ENCODE measurements at regions not wholly inside any gene's neighbourhood (a gene's known extent, or its start where the extent isn't known, plus 50 kb on each side); places are given as distances from the start of the nearest gene placed in this dataset.
"Not testable (repeated sequence)": the region's sequence is repeated elsewhere in the genome, so short reads cannot be mapped to it uniquely, and the experiment has no call there.

- no peaks in the 10 kb centered on the region for H3K36me3 ChIP-seq (ENCODE audit: control insufficient read depth in 2 of 2, insufficient read depth in 2 of 2, low read length in 1 of 2)
- no peak for DNase-seq (ENCODE audit: low read depth in 6 of 9, low spot score in 9 of 9)
- H3K27ac ChIP-seq (ENCODE audit: low read depth in 1 of 2, low read length in 1 of 2) = no peak overlapping the region
- H3K4me1 ChIP-seq (ENCODE audit: control insufficient read depth in 2 of 2, insufficient read depth in 2 of 2, low read length in 2 of 2) = no peaks in the 10 kb centered on the region
- H3K9me3 ChIP-seq (ENCODE audit: control insufficient read depth in 2 of 2, insufficient read depth in 1 of 2, low read length in 1 of 2) = peaks cover 0 to 6% of the 10 kb centered on the region in 2 donors
- H3K4me3 ChIP-seq (ENCODE audit: low read length in 2 of 2) = no peak overlapping the region
- 80% methylated on average over 4 of the region's 4 CpGs for WGBS
- no peaks in the 10 kb centered on the region for H3K27me3 ChIP-seq (ENCODE audit: control insufficient read depth in 2 of 2, insufficient read depth in 1 of 2, low read length in 1 of 2)
Measured at GRCh38 chr9:24293386-24293785, 252.3 kb downstream of the IZUMO3 start.

- no peak for DNase-seq (ENCODE audit: low read depth in 6 of 9, low spot score in 9 of 9)
- WGBS = 67% methylated on average over 3 of the region's 3 CpGs
Measured at GRCh38 chr9:24286761-24287160, 258.9 kb downstream of the IZUMO3 start.

GRCh38 chr9:24258626-24259025, 287.1 kb downstream of the IZUMO3 start:
- no peak for DNase-seq (ENCODE audit: low read depth in 6 of 9, low spot score in 9 of 9)
- H3K36me3 ChIP-seq (ENCODE audit: control insufficient read depth in 2 of 2, insufficient read depth in 2 of 2, low read length in 1 of 2) = no peaks in the 10 kb centered on the region
- no peaks in the 10 kb centered on the region for H3K27me3 ChIP-seq (ENCODE audit: control insufficient read depth in 2 of 2, insufficient read depth in 1 of 2, low read length in 1 of 2)
- no peaks in the 10 kb centered on the region for H3K4me1 ChIP-seq (ENCODE audit: control insufficient read depth in 2 of 2, insufficient read depth in 2 of 2, low read length in 2 of 2)
- no peak overlapping the region for H3K4me3 ChIP-seq (ENCODE audit: low read length in 2 of 2)
- no peaks in the 10 kb centered on the region for H3K9me3 ChIP-seq (ENCODE audit: control insufficient read depth in 2 of 2, insufficient read depth in 1 of 2, low read length in 1 of 2)
- no peak overlapping the region for H3K27ac ChIP-seq (ENCODE audit: low read depth in 1 of 2, low read length in 1 of 2)
- 57% methylated on average over 1 of the region's 1 CpG for WGBS

More at GRCh38 chr9:24286761-24287160, 258.9 kb downstream of the IZUMO3 start:
- Histone ChIP-seq H3K36me3 (ENCODE audit: control insufficient read depth in 2 of 2, insufficient read depth in 2 of 2, low read length in 1 of 2) (no peaks in the 10 kb centered on the region), H3K27ac (ENCODE audit: low read depth in 1 of 2, low read length in 1 of 2) (no peak overlapping the region), H3K9me3 (ENCODE audit: control insufficient read depth in 2 of 2, insufficient read depth in 1 of 2, low read length in 1 of 2) (peaks cover 0 to 3% of the 10 kb centered on the region in 2 donors), H3K27me3 (ENCODE audit: control insufficient read depth in 2 of 2, insufficient read depth in 1 of 2, low read length in 1 of 2) (no peaks in the 10 kb centered on the region), H3K4me1 (ENCODE audit: control insufficient read depth in 2 of 2, insufficient read depth in 2 of 2, low read length in 2 of 2) (no peaks in the 10 kb centered on the region), H3K4me3 (ENCODE audit: low read length in 2 of 2) (no peak overlapping the region)

GRCh38 chr9:24257726-24258125, 288.0 kb downstream of the IZUMO3 start:
- H3K4me3 ChIP-seq (ENCODE audit: low read length in 2 of 2) = no peak overlapping the region
- WGBS = 88% methylated on average over 1 of the region's 1 CpG
- DNase-seq (ENCODE audit: low read depth in 6 of 9, low spot score in 9 of 9) = no peak
- H3K27ac ChIP-seq (ENCODE audit: low read depth in 1 of 2, low read length in 1 of 2) = no peak overlapping the region
- H3K9me3 ChIP-seq (ENCODE audit: control insufficient read depth in 2 of 2, insufficient read depth in 1 of 2, low read length in 1 of 2) = no peaks in the 10 kb centered on the region
- no peaks in the 10 kb centered on the region for H3K4me1 ChIP-seq (ENCODE audit: control insufficient read depth in 2 of 2, insufficient read depth in 2 of 2, low read length in 2 of 2)
- H3K27me3 ChIP-seq (ENCODE audit: control insufficient read depth in 2 of 2, insufficient read depth in 1 of 2, low read length in 1 of 2) = no peaks in the 10 kb centered on the region
- H3K36me3 ChIP-seq (ENCODE audit: control insufficient read depth in 2 of 2, insufficient read depth in 2 of 2, low read length in 1 of 2) = no peaks in the 10 kb centered on the region

DNA sequence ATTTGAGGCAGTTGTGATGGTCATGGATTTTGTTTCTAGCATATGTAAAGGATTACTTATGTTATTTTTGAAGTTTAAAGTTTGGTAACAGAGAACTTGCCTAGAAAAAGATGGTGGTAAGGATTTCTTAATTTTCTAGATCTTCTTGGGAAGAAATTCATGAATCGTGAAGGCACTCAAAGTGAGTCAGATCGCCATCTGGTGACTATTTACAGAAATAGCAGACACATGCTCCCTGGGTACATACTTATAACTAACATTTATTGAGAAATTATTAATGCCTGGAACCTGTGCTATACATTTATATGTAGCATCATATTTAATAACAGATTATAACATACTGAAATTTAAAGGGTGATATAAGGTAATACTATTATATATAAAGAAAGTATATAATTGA, 299.7 kb downstream of the IZUMO3 start:
- H3K4me3 ChIP-seq (ENCODE audit: low read length in 2 of 2) = no peak overlapping the region
- DNase-seq (ENCODE audit: low read depth in 6 of 9, low spot score in 9 of 9) = no peak
- H3K9me3 ChIP-seq (ENCODE audit: control insufficient read depth in 2 of 2, insufficient read depth in 1 of 2, low read length in 1 of 2) = no peaks in the 10 kb centered on the region
- 35% methylated on average over 2 of the region's 2 CpGs for WGBS
- no peaks in the 10 kb centered on the region for H3K36me3 ChIP-seq (ENCODE audit: control insufficient read depth in 2 of 2, insufficient read depth in 2 of 2, low read length in 1 of 2)
- H3K27me3 ChIP-seq (ENCODE audit: control insufficient read depth in 2 of 2, insufficient read depth in 1 of 2, low read length in 1 of 2) = no peaks in the 10 kb centered on the region
- H3K4me1 ChIP-seq (ENCODE audit: control insufficient read depth in 2 of 2, insufficient read depth in 2 of 2, low read length in 2 of 2) = no peaks in the 10 kb centered on the region
- no peak overlapping the region for H3K27ac ChIP-seq (ENCODE audit: low read depth in 1 of 2, low read length in 1 of 2)

DNA sequence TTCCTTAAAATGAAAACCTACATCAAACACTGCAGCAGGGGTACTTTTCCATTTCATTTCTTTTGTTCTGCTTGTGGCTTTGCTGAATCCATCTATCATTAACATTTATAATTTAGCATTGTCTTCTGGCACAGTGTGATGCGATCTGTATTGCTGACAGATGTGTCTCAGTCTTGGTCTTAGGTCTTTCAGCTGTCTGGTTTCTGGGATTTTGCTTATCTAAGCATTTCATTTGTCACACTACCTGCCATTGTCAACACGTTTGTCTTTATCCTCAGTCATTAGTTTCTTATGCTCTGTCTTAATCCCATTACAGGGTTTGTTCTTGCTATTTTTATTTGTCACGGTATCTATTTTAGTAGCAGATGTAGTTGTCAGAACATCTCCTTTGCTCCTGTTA, 303.1 kb downstream of the IZUMO3 start:
- Histone ChIP-seq H3K9me3 (ENCODE audit: control insufficient read depth in 2 of 2, insufficient read depth in 1 of 2, low read length in 1 of 2) (no peaks in the 10 kb centered on the region), H3K27ac (ENCODE audit: low read depth in 1 of 2, low read length in 1 of 2) (no peak overlapping the region), H3K4me1 (ENCODE audit: control insufficient read depth in 2 of 2, insufficient read depth in 2 of 2, low read length in 2 of 2) (no peaks in the 10 kb centered on the region), H3K4me3 (ENCODE audit: low read length in 2 of 2) (no peak overlapping the region), H3K36me3 (ENCODE audit: control insufficient read depth in 2 of 2, insufficient read depth in 2 of 2, low read length in 1 of 2) (no peaks in the 10 kb centered on the region), H3K27me3 (ENCODE audit: control insufficient read depth in 2 of 2, insufficient read depth in 1 of 2, low read length in 1 of 2) (no peaks in the 10 kb centered on the region)
- WGBS = 87% methylated on average over 3 of the region's 3 CpGs
- DNase-seq (ENCODE audit: low read depth in 6 of 9, low spot score in 9 of 9) = no peak

GRCh38 chr9:24218656-24219055, 327.0 kb downstream of the IZUMO3 start:
- 85% methylated on average over 2 of the region's 2 CpGs for WGBS
- Histone ChIP-seq H3K9me3 (ENCODE audit: control insufficient read depth in 2 of 2, insufficient read depth in 1 of 2, low read length in 1 of 2) (no peaks in the 10 kb centered on the region), H3K27ac (ENCODE audit: low read depth in 1 of 2, low read length in 1 of 2) (no peak overlapping the region), H3K36me3 (ENCODE audit: control insufficient read depth in 2 of 2, insufficient read depth in 2 of 2, low read length in 1 of 2) (no peaks in the 10 kb centered on the region), H3K4me3 (ENCODE audit: low read length in 2 of 2) (no peak overlapping the region), H3K27me3 (ENCODE audit: control insufficient read depth in 2 of 2, insufficient read depth in 1 of 2, low read length in 1 of 2) (no peaks in the 10 kb centered on the region), H3K4me1 (ENCODE audit: control insufficient read depth in 2 of 2, insufficient read depth in 2 of 2, low read length in 2 of 2) (no peaks in the 10 kb centered on the region)
- DNase-seq (ENCODE audit: low read depth in 6 of 9, low spot score in 9 of 9) = no peak

DNA sequence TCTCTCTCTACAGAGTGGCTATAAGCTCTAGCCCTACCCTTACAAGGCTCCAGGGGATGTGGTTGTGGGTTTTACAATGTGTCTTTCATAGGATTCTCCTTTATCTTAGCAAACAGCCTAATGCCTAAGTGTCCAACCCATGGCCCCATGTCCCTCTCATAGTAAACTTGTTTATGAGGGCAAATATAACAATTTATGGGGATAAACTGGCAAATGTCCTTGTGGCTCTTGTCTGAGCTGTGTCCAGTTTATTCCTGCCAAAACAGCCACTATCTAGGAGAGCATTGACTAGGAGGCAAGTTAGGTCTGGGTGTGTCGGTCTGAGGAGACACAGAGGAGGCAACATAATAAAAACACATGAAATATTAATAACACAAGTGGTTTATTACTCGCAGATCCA, 335.1 kb downstream of the IZUMO3 start:
- Histone ChIP-seq H3K27ac (ENCODE audit: low read depth in 1 of 2, low read length in 1 of 2) (no peak overlapping the region), H3K36me3 (ENCODE audit: control insufficient read depth in 2 of 2, insufficient read depth in 2 of 2, low read length in 1 of 2) (no peaks in the 10 kb centered on the region), H3K4me1 (ENCODE audit: control insufficient read depth in 2 of 2, insufficient read depth in 2 of 2, low read length in 2 of 2) (no peaks in the 10 kb centered on the region), H3K9me3 (ENCODE audit: control insufficient read depth in 2 of 2, insufficient read depth in 1 of 2, low read length in 1 of 2) (no peaks in the 10 kb centered on the region), H3K4me3 (ENCODE audit: low read length in 2 of 2) (no peak overlapping the region), H3K27me3 (ENCODE audit: control insufficient read depth in 2 of 2, insufficient read depth in 1 of 2, low read length in 1 of 2) (no peaks in the 10 kb centered on the region)
- DNase-seq (ENCODE audit: low read depth in 6 of 9, low spot score in 9 of 9) = no peak
- 92% methylated on average over 2 of the region's 2 CpGs for WGBS

GRCh38 chr9:24189986-24190385, 355.7 kb downstream of the IZUMO3 start:
- no peaks in the 10 kb centered on the region for H3K4me1 ChIP-seq (ENCODE audit: control insufficient read depth in 2 of 2, insufficient read depth in 2 of 2, low read length in 2 of 2)
- WGBS = 89% methylated on average over 1 of the region's 1 CpG
- no peak for DNase-seq (ENCODE audit: low read depth in 6 of 9, low spot score in 9 of 9)
- no peaks in the 10 kb centered on the region for H3K27me3 ChIP-seq (ENCODE audit: control insufficient read depth in 2 of 2, insufficient read depth in 1 of 2, low read length in 1 of 2)
- H3K4me3 ChIP-seq (ENCODE audit: low read length in 2 of 2) = no peak overlapping the region
- no peaks in the 10 kb centered on the region for H3K36me3 ChIP-seq (ENCODE audit: control insufficient read depth in 2 of 2, insufficient read depth in 2 of 2, low read length in 1 of 2)
- no peak overlapping the region for H3K27ac ChIP-seq (ENCODE audit: low read depth in 1 of 2, low read length in 1 of 2)
- no peaks in the 10 kb centered on the region for H3K9me3 ChIP-seq (ENCODE audit: control insufficient read depth in 2 of 2, insufficient read depth in 1 of 2, low read length in 1 of 2)

GRCh38 chr9:24180572-24180971, 354.5 kb upstream of the ELAVL2 start:
- not testable (repeated sequence) for H3K4me3 ChIP-seq (ENCODE audit: low read length in 2 of 2); H3K36me3 ChIP-seq (ENCODE audit: control insufficient read depth in 2 of 2, insufficient read depth in 2 of 2, low read length in 1 of 2); H3K4me1 ChIP-seq (ENCODE audit: control insufficient read depth in 2 of 2, insufficient read depth in 2 of 2, low read length in 2 of 2); H3K9me3 ChIP-seq (ENCODE audit: control insufficient read depth in 2 of 2, insufficient read depth in 1 of 2, low read length in 1 of 2); H3K27me3 ChIP-seq (ENCODE audit: control insufficient read depth in 2 of 2, insufficient read depth in 1 of 2, low read length in 1 of 2); H3K27ac ChIP-seq (ENCODE audit: low read depth in 1 of 2, low read length in 1 of 2); DNase-seq (ENCODE audit: low read depth in 6 of 9, low spot score in 9 of 9)
- WGBS = 86% methylated on average over 1 of the region's 1 CpG

Data from thymus (tissue), 11 donors.